GM12891 (cell line): ENCODE measurements at regions not wholly inside any gene's neighbourhood (a gene's known extent, or its start where the extent isn't known, plus 50 kb on each side); places are given as distances from the start of the nearest gene placed in this dataset.

Experiments
- POLR2A ChIP-seq: IDR thresholded peaks from 2 replicates; pipeline ENCODE4 v1.6.1; 2011; ENCODE audit warnings: low read depth, low read length, control low read depth
- POLR2AphosphoS5 ChIP-seq: IDR thresholded peaks from 2 replicates; pipeline ENCODE4 v1.6.1; 2011; ENCODE audit warnings: low read depth, low read length, control low read depth
- SPI1 ChIP-seq: IDR thresholded peaks from 2 replicates; pipeline ENCODE4 v1.6.1; 2011; ENCODE audit warnings: low read depth, low read length, control low read depth

DNA sequence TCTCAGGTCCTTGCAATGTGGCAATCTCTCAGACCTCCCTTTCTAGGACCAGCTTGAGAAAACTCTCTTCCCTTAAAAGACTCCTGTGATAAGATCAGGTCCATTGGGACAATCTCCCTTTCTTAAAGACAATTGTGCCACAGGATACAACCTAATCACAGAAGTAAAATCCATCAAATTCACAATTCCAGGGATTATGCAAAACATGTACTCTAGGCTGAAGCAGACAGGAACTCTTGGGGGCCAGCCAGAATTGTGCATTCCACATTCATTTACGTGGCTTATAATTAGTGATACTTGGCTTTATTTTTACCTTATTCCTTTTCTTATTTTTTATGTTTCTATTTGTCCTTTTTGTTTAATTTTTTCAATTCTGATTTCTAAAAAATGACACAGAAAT is 257.9 kb downstream of the KLF12 start:
- TF ChIP-seq POLR2AphosphoS5 (no peak), POLR2A (no peak), SPI1 (no peak)
